ENCODE measurements at regions not wholly inside any gene's neighbourhood (a gene's known extent, or its start where the extent isn't known, plus 50 kb on each side); places are given as distances from the start of the nearest gene placed in this dataset.

- in situ Hi-C loops (cut with MboI; ENCODE audit: low pct_ligation_motif_present in 1 of 4, low pct_unique_long_range_greater_than_20kb in 1 of 4, low sequenced_read_pairs in 3 of 4), result no loop called here
- 57 to 84% methylated on average over 3 of the region's 3 CpGs for whole genome bisulfite sequencing, 2 donors (ENCODE audit: low coverage in 1 of 2)
Observed at GRCh38 chr4:124863040-124863545, 150.6 kb upstream of the ANKRD50 start.

GRCh38 chr4:124862261-124862660, 149.7 kb upstream of the ANKRD50 start:
- Histone ChIP-seq H3K4me1 (no peaks in the 10 kb centered on the region), H3K4me3 (no peak overlapping the region), H3K36me3 (no peaks in the 10 kb centered on the region), H3K27ac (no peak overlapping the region), H3K27me3 (no peaks in the 10 kb centered on the region), H3K9me3 (no peaks in the 10 kb centered on the region)
- no peak for DNase-seq
- in situ Hi-C loops (cut with MboI; ENCODE audit: low pct_ligation_motif_present in 1 of 4, low pct_unique_long_range_greater_than_20kb in 1 of 4, low sequenced_read_pairs in 3 of 4), result no loop called here
- TF ChIP-seq POLR2A (IDR thresholded peaks at IDR 0.05), result no peak
- TF ChIP-seq CTCF (IDR thresholded peaks at IDR 0.05), result no peak
- no peak for TF ChIP-seq POLR2AphosphoS5 (IDR thresholded peaks at IDR 0.05)
- no peak for TF ChIP-seq EP300 (IDR thresholded peaks at IDR 0.05; ENCODE audit: low read depth)
- intact Hi-C loops (cut with DNase I; ENCODE audit: low total_unique reads), result loop anchor here (10.0 kb wide), 1 partner anchor 1773 kb away; no protein-coding TSS in a partner anchor

More at GRCh38 chr4:124863040-124863545, 150.6 kb upstream of the ANKRD50 start:
- H3K4me3 ChIP-seq, result no peak overlapping the region
- H3K27me3 ChIP-seq, result no peaks in the 10 kb centered on the region
- H3K27ac ChIP-seq, result no peak overlapping the region
- TF ChIP-seq CTCF (IDR thresholded peaks at IDR 0.05) (no peak), POLR2A (IDR thresholded peaks at IDR 0.05) (no peak), POLR2AphosphoS5 (IDR thresholded peaks at IDR 0.05) (no peak), EP300 (IDR thresholded peaks at IDR 0.05; ENCODE audit: low read depth) (no peak)
- DNase-seq, result no peak
- no peaks in the 10 kb centered on the region for H3K9me3 ChIP-seq
- no peaks in the 10 kb centered on the region for H3K36me3 ChIP-seq
- intact Hi-C loops (cut with DNase I; ENCODE audit: low total_unique reads), result loop anchor here (10.0 kb wide), 1 partner anchor 1772 kb away; no protein-coding TSS in a partner anchor
- H3K4me1 ChIP-seq, result no peaks in the 10 kb centered on the region

GRCh38 chr4:124861761-124862160, 149.2 kb upstream of the ANKRD50 start:
- WGBS, 2 donors (ENCODE audit: low coverage in 1 of 2), result 84 to 88% methylated on average over 3 of the region's 3 CpGs
- intact Hi-C loops (cut with DNase I; ENCODE audit: low total_unique reads), result loop anchor here (10.0 kb wide), 1 partner anchor 1773 kb away; no protein-coding TSS in a partner anchor
- H3K27ac ChIP-seq, result no peak overlapping the region
- DNase-seq, result no peak
- no peak overlapping the region for H3K4me3 ChIP-seq
- no peaks in the 10 kb centered on the region for H3K27me3 ChIP-seq
- no peaks in the 10 kb centered on the region for H3K9me3 ChIP-seq
- in situ Hi-C loops (cut with MboI; ENCODE audit: low pct_ligation_motif_present in 1 of 4, low pct_unique_long_range_greater_than_20kb in 1 of 4, low sequenced_read_pairs in 3 of 4), result no loop called here
- H3K4me1 ChIP-seq, result no peaks in the 10 kb centered on the region
- no peak for TF ChIP-seq POLR2A (IDR thresholded peaks at IDR 0.05)
- no peak for TF ChIP-seq CTCF (IDR thresholded peaks at IDR 0.05)
- no peak for TF ChIP-seq POLR2AphosphoS5 (IDR thresholded peaks at IDR 0.05)
- no peak for TF ChIP-seq EP300 (IDR thresholded peaks at IDR 0.05; ENCODE audit: low read depth)
- H3K36me3 ChIP-seq, result no peaks in the 10 kb centered on the region

GRCh38 chr4:124854968-124855367, 142.4 kb upstream of the ANKRD50 start:
- H3K36me3 ChIP-seq, result no peaks in the 10 kb centered on the region
- no peaks in the 10 kb centered on the region for H3K9me3 ChIP-seq
- TF ChIP-seq POLR2AphosphoS5 (IDR thresholded peaks at IDR 0.05) (no peak), POLR2A (IDR thresholded peaks at IDR 0.05) (no peak), CTCF (IDR thresholded peaks at IDR 0.05) (no peak), EP300 (IDR thresholded peaks at IDR 0.05; ENCODE audit: low read depth) (no peak)
- H3K4me1 ChIP-seq, result no peaks in the 10 kb centered on the region
- WGBS, 2 donors (ENCODE audit: low coverage in 1 of 2), result 62 to 70% methylated on average over 3 of the region's 3 CpGs
- H3K4me3 ChIP-seq, result no peak overlapping the region
- intact Hi-C loops (cut with DNase I; ENCODE audit: low total_unique reads), result no loop called here
- no peak for DNase-seq
- H3K27me3 ChIP-seq, result no peaks in the 10 kb centered on the region
- no peak overlapping the region for H3K27ac ChIP-seq
- in situ Hi-C loops (cut with MboI; ENCODE audit: low pct_ligation_motif_present in 1 of 4, low pct_unique_long_range_greater_than_20kb in 1 of 4, low sequenced_read_pairs in 3 of 4), result no loop called here

All from transverse colon (tissue), 4 donors.